HepG2 (cell line): ENCODE measurements at regions not wholly inside any gene's neighbourhood (a gene's known extent, or its start where the extent isn't known, plus 50 kb on each side); places are given as distances from the start of the nearest gene placed in this dataset.
A peak's percentile ranks its signal among the peaks of the same experiment; 100 is the strongest.

ENCODE experiments used
- ATAC-seq: fragments of 200-7000 bp; cut with Tn5 transposase; 3 replicates; pipeline ENCODE4 v1.9.1; 2020; ENCODE audit warnings: mild to moderate bottlenecking, moderate library complexity
- BruUV-seq: library from RNA; stranded (reverse); fragments of 400-500 nt; replicated peaks from 2 replicates; lab custom pipeline; 2021; lab: Mats Ljungman, UMichigan
- CTCF ChIA-PET: fragments of 300-600 bp; formaldehyde crosslinking; extraction: SDS; loops from one replicate; lab custom pipeline; 2021; ENCODE audit warnings: low total read pairs, inconsistent platforms, low intra/inter-chr PET ratio; lab: Yijun Ruan, JAX
- POLR2A ChIA-PET: fragments of 350-600 bp; sonication (Branson Sonifier 250); formaldehyde crosslinking; loops from one replicate; lab custom pipeline; 2020; ENCODE audit warnings: antibody characterized with exemption, inconsistent platforms; lab: Yijun Ruan, JAX
- DNase-seq: peaks from one replicate; pipeline ENCODE4 v3.0.0-alpha.2; 2015; ENCODE audit warnings: low spot score
- FAIRE-seq: peaks from 3 replicates; lab custom pipeline; 2011; peaks lifted over from hg19 to GRCh38; lab: Jason Lieb, UNC
- H2AFZ ChIP-seq: one replicate; pipeline ENCODE4 v1.6.1; 2011; ENCODE audit warnings: low read length, inconsistent platforms
- H3K27ac ChIP-seq: fragments of 300-600 bp; 3 replicates; pipeline ENCODE4 v1.8.0; 2011; ENCODE audit warnings: mixed run types, mild to moderate bottlenecking, mixed read lengths, low read length, inconsistent platforms; ENCODE audit not compliant: insufficient read depth; ENCODE audit errors: extremely low read length
- H3K27me3 ChIP-seq, 2 experiments: fragments of 200-600 bp in 1 of 2; 2 replicates in 1 of 2; 3 replicates in 1 of 2; pipeline versions ENCODE4 v1.6.0 to v1.8.0; 2011; ENCODE audit warnings: low read length in 2 of 2, mild to moderate bottlenecking in 2 of 2, moderate library complexity in 2 of 2, inconsistent platforms in 1 of 2; ENCODE audit not compliant: insufficient read depth in 2 of 2, control insufficient read depth in 1 of 2
- H3K36me3 ChIP-seq, 2 experiments: fragments of 200-600 bp in 1 of 2; replicated peaks in 1 of 2; 2 replicates in 1 of 2; 3 replicates in 1 of 2; pipeline versions ENCODE4 v1.5.1 to v1.8.0; 2011; ENCODE audit warnings: low read length in 2 of 2, inconsistent platforms in 1 of 2; ENCODE audit not compliant: insufficient read depth in 2 of 2, control insufficient read depth in 1 of 2
- H3K4me1 ChIP-seq: 2 replicates; pipeline ENCODE4 v1.5.1; 2012; ENCODE audit warnings: low read length, inconsistent platforms; ENCODE audit not compliant: insufficient read depth
- H3K4me2 ChIP-seq: 2 replicates; pipeline ENCODE4 v1.6.0; 2011; ENCODE audit warnings: low read depth, low read length, inconsistent platforms
- H3K4me3 ChIP-seq, 3 experiments: fragments of 200-600 bp in 1 of 3; sonication (generic), shearing (Covaris generic) in 1 of 3; replicated peaks in 1 of 3; 2 replicates each; pipeline ENCODE4 v1.5.1; 2011 to 2016; ENCODE audit warnings: low read length in 3 of 3, inconsistent platforms in 2 of 3, low read depth in 2 of 3, mild to moderate bottlenecking in 2 of 3, control low read depth in 1 of 3, mixed read lengths in 1 of 3; ENCODE audit not compliant: insufficient read depth in 1 of 3
- H3K79me2 ChIP-seq: one replicate; pipeline ENCODE4 v1.6.1; 2011; ENCODE audit warnings: low read length, inconsistent platforms; ENCODE audit not compliant: insufficient read depth
- H3K9ac ChIP-seq: 2 replicates; pipeline ENCODE4 v1.6.0; 2011; ENCODE audit warnings: mild to moderate bottlenecking, low read depth, low read length, inconsistent platforms; ENCODE audit not compliant: insufficient read depth
- H3K9me3 ChIP-seq: 2 replicates; pipeline ENCODE4 v1.5.1; 2012; ENCODE audit warnings: mild to moderate bottlenecking, low read length
- H4K20me1 ChIP-seq: 2 replicates; pipeline ENCODE4 v1.6.0; 2011; ENCODE audit warnings: inconsistent platforms, mild to moderate bottlenecking, low read length, moderate library complexity; ENCODE audit not compliant: insufficient read depth
- HOXA7 ChIP-seq: sonication (generic); formaldehyde crosslinking; IDR thresholded peaks from 2 replicates; pipeline ENCODE4 v1.8.1; 2022; ENCODE audit warnings: mild to moderate bottlenecking, missing genetic modification reagents, moderate library complexity
- IKZF1 ChIP-seq: fragments of 450-650 bp; IDR thresholded peaks from 2 replicates; pipeline ENCODE4 v1.7.1; 2016
- PRDM15 ChIP-seq: sonication (generic); formaldehyde crosslinking; IDR thresholded peaks from 2 replicates; pipeline ENCODE4 v1.4.0; 2020; ENCODE audit warnings: missing genetic modification reagents
- RAD21 ChIP-seq: fragments of 450-650 bp; formaldehyde crosslinking; IDR thresholded peaks from 2 replicates; pipeline ENCODE4 v1.5.0; 2020; ENCODE audit warnings: mild to moderate bottlenecking
- SALL1 ChIP-seq: sonication (generic); formaldehyde crosslinking; IDR thresholded peaks from 2 replicates; pipeline ENCODE4 v1.8.0; 2022; ENCODE audit warnings: mild to moderate bottlenecking, missing genetic modification reagents
- SMC3 ChIP-seq: IDR thresholded peaks from 2 replicates; pipeline ENCODE4 v1.6.1; 2011; ENCODE audit warnings: low read length, improper control_type of control experiment
- STAG1 ChIP-seq: sonication (generic); formaldehyde crosslinking; IDR thresholded peaks from 2 replicates; pipeline ENCODE4 v1.4.0; 2020; ENCODE audit warnings: missing genetic modification reagents
- STAT5B ChIP-seq: sonication (generic); formaldehyde crosslinking; IDR thresholded peaks from 2 replicates; pipeline ENCODE4 v1.4.0; 2020; ENCODE audit warnings: missing genetic modification reagents
- TBP ChIP-seq: sonication (generic); formaldehyde crosslinking; IDR thresholded peaks from 2 replicates; pipeline ENCODE4 v1.5.0; 2020; ENCODE audit warnings: missing genetic modification reagents
- TCF12 ChIP-seq, 2 experiments: fragments of 450-650 bp in 1 of 2; sonication (generic) in 1 of 2; formaldehyde crosslinking in 1 of 2; IDR thresholded peaks; 2 replicates each; pipeline versions ENCODE4 v1.6.1 to v1.8.0; 2017 to 2022; ENCODE audit warnings: antibody characterized with exemption in 1 of 2, mild to moderate bottlenecking in 1 of 2, missing genetic modification reagents in 1 of 2, moderate library complexity in 1 of 2
- U2AF1 ChIP-seq: fragments of 200-400 bp; formaldehyde crosslinking; optimal IDR thresholded peaks from 2 replicates; pipeline ENCODE3; 2017; ENCODE audit warnings: mild to moderate bottlenecking, low read depth, low read length
- XRCC5 ChIP-seq: fragments of 200-400 bp; formaldehyde crosslinking; optimal IDR thresholded peaks from 2 replicates; pipeline ENCODE3; 2017; ENCODE audit warnings: mild to moderate bottlenecking, low read length
- ZEB1 ChIP-seq: IDR thresholded peaks from 2 replicates; pipeline ENCODE4 v1.6.1; 2012; ENCODE audit warnings: mild to moderate bottlenecking, low read depth, inconsistent platforms; ENCODE audit not compliant: insufficient replicate concordance
- ZFP36L2 ChIP-seq: sonication (generic); formaldehyde crosslinking; IDR thresholded peaks from 2 replicates; pipeline ENCODE4 v1.4.0; 2020; ENCODE audit warnings: missing genetic modification reagents
- ZNF562 ChIP-seq: sonication (generic); formaldehyde crosslinking; IDR thresholded peaks from 2 replicates; pipeline ENCODE4 v1.8.0; 2022; ENCODE audit warnings: missing genetic modification reagents, borderline replicate concordance
- WGBS: methylation state at CpG from one replicate; pipeline ENCODE4 v1.1.6; 2017; ENCODE audit warnings: low lambda C conversion rate; 5-methylcytosine and 5-hydroxymethylcytosine counted together
- in situ Hi-C: cut with HindIII; loops from 2 replicates; pipeline ENCODE4 v1.10.0; 2017; ENCODE audit warnings: low pct_unique_long_range_greater_than_20kb; ENCODE audit not compliant: extremely low pct_ligation_motif_present
- intact Hi-C: fragments of 100-400 bp; cut with micrococcal nuclease; formaldehyde crosslinking; loops from one replicate; pipeline ENCODE4 v1.10.0; 2022; ENCODE audit not compliant: unreplicated experiment
- TF ChIP-seq, protein P1 (sequence below): sonication (generic); formaldehyde crosslinking; IDR thresholded peaks from 2 replicates; pipeline ENCODE4 v1.5.0; 2020; ENCODE audit warnings: mild to moderate bottlenecking, missing genetic modification reagents, moderate library complexity

DNA sequence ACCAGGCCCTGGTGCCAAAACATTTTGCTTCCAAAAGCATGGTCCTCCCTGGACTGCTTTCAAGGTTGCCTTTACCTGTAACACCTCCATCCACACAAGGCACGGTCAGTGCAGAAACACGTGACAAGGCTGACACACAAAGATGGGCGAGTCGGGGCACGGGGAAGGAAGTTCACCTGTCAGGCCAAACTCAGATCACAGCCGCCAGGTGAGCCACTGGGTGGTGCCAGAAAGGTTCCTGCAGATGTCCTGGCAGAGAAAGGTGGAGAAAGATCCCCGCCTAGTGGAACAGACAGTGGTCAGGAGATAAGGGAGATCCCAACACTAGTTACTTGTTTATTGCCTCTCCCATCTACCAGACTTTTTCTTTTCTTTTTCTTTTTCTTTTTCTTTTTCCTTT, 155.3 kb downstream of the AIPL1 start:
- Histone ChIP-seq H3K4me1 (no peaks in the 10 kb centered on the region), H3K9ac (no peak overlapping the region), H3K4me3 (no peak overlapping the region), H3K36me3 (no peaks in the 10 kb centered on the region), H3K9me3 (no peaks in the 10 kb centered on the region), H3K27me3 (no peaks in the 10 kb centered on the region), H3K27ac (no peak overlapping the region), H3K4me2 (no peak overlapping the region), H4K20me1 (0 out of 2 replicates have a peak, but pooled peaks cover 2% of the 10 kb centered on the region), H3K79me2 (no peaks in the 10 kb centered on the region), H2AFZ (no peak overlapping the region)
- TF ChIP-seq SMC3 (peak; percentile 59; the same call in 1 of the 2 replicates), TBP (no peak), RAD21 (CRISPR knock-in tag) (peak; percentile 42; the same call in 1 of the 2 replicates), ZEB1 (peak; percentile 31), STAG1 (CRISPR knock-in tag) (peak; percentile 79), STAT5B (no peak)
- TF ChIP-seq, protein P1, sequence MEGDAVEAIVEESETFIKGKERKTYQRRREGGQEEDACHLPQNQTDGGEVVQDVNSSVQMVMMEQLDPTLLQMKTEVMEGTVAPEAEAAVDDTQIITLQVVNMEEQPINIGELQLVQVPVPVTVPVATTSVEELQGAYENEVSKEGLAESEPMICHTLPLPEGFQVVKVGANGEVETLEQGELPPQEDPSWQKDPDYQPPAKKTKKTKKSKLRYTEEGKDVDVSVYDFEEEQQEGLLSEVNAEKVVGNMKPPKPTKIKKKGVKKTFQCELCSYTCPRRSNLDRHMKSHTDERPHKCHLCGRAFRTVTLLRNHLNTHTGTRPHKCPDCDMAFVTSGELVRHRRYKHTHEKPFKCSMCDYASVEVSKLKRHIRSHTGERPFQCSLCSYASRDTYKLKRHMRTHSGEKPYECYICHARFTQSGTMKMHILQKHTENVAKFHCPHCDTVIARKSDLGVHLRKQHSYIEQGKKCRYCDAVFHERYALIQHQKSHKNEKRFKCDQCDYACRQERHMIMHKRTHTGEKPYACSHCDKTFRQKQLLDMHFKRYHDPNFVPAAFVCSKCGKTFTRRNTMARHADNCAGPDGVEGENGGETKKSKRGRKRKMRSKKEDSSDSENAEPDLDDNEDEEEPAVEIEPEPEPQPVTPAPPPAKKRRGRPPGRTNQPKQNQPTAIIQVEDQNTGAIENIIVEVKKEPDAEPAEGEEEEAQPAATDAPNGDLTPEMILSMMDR (CRISPR knock-in tag) = peak; percentile 71
- WGBS = 8% methylated on average over 7 of the region's 7 CpGs
- intact Hi-C loops = loop anchor here (5.0 kb wide), 1 partner anchor 133 kb away; no protein-coding TSS in a partner anchor
- FAIRE-seq (no peak), DNase-seq (peak; percentile 38), ATAC-seq (peak; percentile 53; the same call in 2 of the 3 replicates)
- in situ Hi-C loops = no loop called here
- ChIA-PET CTCF (no interaction called here), POLR2A (no interaction called here)
- BruUV-seq = no TSS peak

- H3K4me2 ChIP-seq = no peak overlapping the region
- no peak for ATAC-seq
- H3K9me3 ChIP-seq = no peaks in the 10 kb centered on the region
- no peak for DNase-seq
- H2AFZ ChIP-seq = no peak overlapping the region
- 1% methylated on average over 4 of the region's 4 CpGs for WGBS
- H3K36me3 ChIP-seq = no peaks in the 10 kb centered on the region
- no peak overlapping the region for H3K9ac ChIP-seq
- H4K20me1 ChIP-seq = 0 out of 2 replicates have a peak, but pooled peaks cover 2% of the 10 kb centered on the region
- FAIRE-seq = no peak
- no peaks in the 10 kb centered on the region for H3K4me1 ChIP-seq
- CTCF ChIA-PET = no interaction called here
- in situ Hi-C loops (no loop called here), intact Hi-C loops (loop anchor here (5.0 kb wide), 1 partner anchor 134 kb away; no protein-coding TSS in a partner anchor)
- H3K79me2 ChIP-seq = no peaks in the 10 kb centered on the region
- no TSS peak for BruUV-seq
- H3K27me3 ChIP-seq = no peaks in the 10 kb centered on the region
- no peak overlapping the region for H3K27ac ChIP-seq
- POLR2A ChIA-PET = no interaction called here
- no peak overlapping the region for H3K4me3 ChIP-seq
- TF ChIP-seq XRCC5 (no peak), ZNF562 (no peak), IKZF1 (no peak), U2AF1 (no peak), SALL1 (CRISPR knock-in tag) (no peak), TCF12 (IDR thresholded peaks at IDR 0.05) (no peak), TCF12 (CRISPR knock-in tag; IDR thresholded peaks at IDR 0.05) (no peak), ZFP36L2 (no peak), HOXA7 (no peak), PRDM15 (CRISPR knock-in tag) (no peak)
These were observed 156.5 kb downstream of the AIPL1 start for GRCh38 chr17:6278376-6278775.
